Testis (tissue), 2 donors: ENCODE measurements at regions not wholly inside any gene's neighbourhood (a gene's known extent, or its start where the extent isn't known, plus 50 kb on each side); places are given as distances from the start of the nearest gene placed in this dataset.

ENCODE experiments used
- POLR2A ChIP-seq: fragments of 450-650 bp; IDR thresholded peaks from one replicate; pipeline ENCODE4 v1.6.1; 2017; ENCODE audit warnings: antibody characterized with exemption, mild to moderate bottlenecking, moderate library complexity
- TF ChIP-seq, protein P1 (sequence below), 3 experiments: fragments of 450-650 bp in 2 of 3; fragments of 200-600 bp in 1 of 3; sonication (generic) in 1 of 3; IDR thresholded peaks; one replicate each; pipeline ENCODE4 v1.5.1; 2016 to 2019; ENCODE audit warnings: antibody characterized with exemption in 3 of 3, mild to moderate bottlenecking in 2 of 3, moderate library complexity in 1 of 3

DNA sequence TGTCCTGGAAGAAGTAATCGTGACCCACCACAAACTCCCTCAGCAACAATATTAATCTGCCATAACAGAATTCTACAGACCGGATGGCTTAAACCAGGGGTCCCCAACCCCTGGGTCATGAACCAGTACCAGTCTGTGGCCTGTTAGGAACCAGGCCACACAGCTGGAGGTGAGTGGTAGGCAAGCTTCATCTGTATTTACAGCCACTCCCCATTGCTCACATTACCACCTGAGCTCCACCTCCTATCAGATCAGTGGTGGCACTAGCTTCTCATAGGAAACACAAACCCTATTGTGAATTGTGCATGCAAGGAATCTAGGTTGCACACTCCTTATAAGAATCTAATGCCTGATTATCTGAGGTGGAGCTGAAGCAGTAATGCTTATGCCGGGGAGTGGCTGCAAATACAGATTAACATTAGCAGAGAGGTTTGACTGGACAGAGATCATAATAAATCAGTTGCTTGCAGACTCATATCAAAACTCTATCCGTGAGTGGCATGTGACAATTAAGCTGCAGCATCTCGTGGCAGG is 74.5 kb downstream of the NOG start:
- TF ChIP-seq, protein P1, sequence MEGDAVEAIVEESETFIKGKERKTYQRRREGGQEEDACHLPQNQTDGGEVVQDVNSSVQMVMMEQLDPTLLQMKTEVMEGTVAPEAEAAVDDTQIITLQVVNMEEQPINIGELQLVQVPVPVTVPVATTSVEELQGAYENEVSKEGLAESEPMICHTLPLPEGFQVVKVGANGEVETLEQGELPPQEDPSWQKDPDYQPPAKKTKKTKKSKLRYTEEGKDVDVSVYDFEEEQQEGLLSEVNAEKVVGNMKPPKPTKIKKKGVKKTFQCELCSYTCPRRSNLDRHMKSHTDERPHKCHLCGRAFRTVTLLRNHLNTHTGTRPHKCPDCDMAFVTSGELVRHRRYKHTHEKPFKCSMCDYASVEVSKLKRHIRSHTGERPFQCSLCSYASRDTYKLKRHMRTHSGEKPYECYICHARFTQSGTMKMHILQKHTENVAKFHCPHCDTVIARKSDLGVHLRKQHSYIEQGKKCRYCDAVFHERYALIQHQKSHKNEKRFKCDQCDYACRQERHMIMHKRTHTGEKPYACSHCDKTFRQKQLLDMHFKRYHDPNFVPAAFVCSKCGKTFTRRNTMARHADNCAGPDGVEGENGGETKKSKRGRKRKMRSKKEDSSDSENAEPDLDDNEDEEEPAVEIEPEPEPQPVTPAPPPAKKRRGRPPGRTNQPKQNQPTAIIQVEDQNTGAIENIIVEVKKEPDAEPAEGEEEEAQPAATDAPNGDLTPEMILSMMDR (IDR thresholded peaks at IDR 0.05): no peak
- TF ChIP-seq POLR2A: no peak
